GM06990 (cell line): ENCODE measurements at regions not wholly inside any gene's neighbourhood (a gene's known extent, or its start where the extent isn't known, plus 50 kb on each side); places are given as distances from the start of the nearest gene placed in this dataset.

Experiments used
- DNase-seq: peaks from one replicate; pipeline ENCODE4 v3.0.0-alpha.2; 2011; ENCODE audit not compliant: insufficient read length; ENCODE audit errors: extremely low read depth
- H3K27me3 ChIP-seq: replicated peaks from 2 replicates; pipeline ENCODE4 v1.6.0; 2011; ENCODE audit warnings: low read length; ENCODE audit not compliant: control insufficient read depth, insufficient read depth
- H3K36me3 ChIP-seq: 2 replicates; pipeline ENCODE4 v1.5.1; 2011; ENCODE audit warnings: low read length; ENCODE audit not compliant: control insufficient read depth, insufficient read depth
- H3K4me3 ChIP-seq: replicated peaks from 2 replicates; pipeline ENCODE4 v1.5.1; 2011; ENCODE audit warnings: low read depth, mild to moderate bottlenecking, control low read depth, low read length
- CTCF ChIP-seq: IDR thresholded peaks from 2 replicates; pipeline ENCODE4 v1.5.1; 2011; ENCODE audit warnings: low read length, control low read depth, mild to moderate bottlenecking, inconsistent platforms; ENCODE audit not compliant: insufficient read depth, poor library complexity, severe bottlenecking

DNA sequence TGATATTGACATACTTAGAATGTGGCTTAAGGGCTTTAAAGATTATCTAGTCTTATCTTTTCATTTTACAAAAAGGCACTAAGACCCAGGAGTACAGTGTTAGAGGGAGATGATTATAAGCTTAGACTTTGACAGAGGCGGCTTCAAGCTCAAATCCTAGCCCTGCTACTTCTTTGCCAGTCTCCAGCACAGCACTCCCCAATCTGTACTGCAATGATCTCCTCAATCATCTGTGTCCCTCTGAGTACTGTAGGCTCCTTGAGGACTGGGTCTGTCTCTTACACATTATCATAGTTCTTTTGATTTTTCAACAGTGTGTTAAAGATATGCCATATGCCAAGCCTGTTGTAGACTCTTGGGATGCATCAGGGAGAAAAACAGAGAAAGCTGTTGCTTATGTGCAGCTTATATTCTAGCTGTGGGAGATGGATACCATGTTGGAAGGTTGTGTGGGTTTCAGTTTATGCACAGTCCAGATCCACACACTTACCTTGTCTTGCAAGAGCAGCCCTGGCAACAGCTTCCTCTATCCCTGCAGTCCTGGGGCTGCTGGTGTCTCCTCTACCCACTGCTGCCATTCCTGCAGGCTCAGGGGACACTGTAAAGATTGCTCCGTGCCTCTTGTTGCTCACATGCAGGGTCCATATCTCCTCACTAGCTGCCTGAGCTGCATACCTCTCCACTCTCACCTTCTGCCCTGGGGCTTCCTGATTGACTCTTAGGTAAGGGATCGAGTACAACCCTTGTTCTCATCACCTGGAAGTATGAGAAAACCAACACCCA lies 103.9 kb upstream of the TSPAN2 start:
- Histone ChIP-seq H3K4me3 (no peak overlapping the region), H3K27me3 (peaks cover 3% of the 10 kb centered on the region), H3K36me3 (no peaks in the 10 kb centered on the region)
- TF ChIP-seq CTCF: no peak
- no peak for DNase-seq

GRCh38 chr1:115192200-115192767 lies 103.0 kb upstream of the TSPAN2 start:
- no peak for DNase-seq
- H3K27me3 ChIP-seq: peaks cover 3% of the 10 kb centered on the region
- H3K36me3 ChIP-seq: no peaks in the 10 kb centered on the region
- no peak for TF ChIP-seq CTCF
- no peak overlapping the region for H3K4me3 ChIP-seq

DNA sequence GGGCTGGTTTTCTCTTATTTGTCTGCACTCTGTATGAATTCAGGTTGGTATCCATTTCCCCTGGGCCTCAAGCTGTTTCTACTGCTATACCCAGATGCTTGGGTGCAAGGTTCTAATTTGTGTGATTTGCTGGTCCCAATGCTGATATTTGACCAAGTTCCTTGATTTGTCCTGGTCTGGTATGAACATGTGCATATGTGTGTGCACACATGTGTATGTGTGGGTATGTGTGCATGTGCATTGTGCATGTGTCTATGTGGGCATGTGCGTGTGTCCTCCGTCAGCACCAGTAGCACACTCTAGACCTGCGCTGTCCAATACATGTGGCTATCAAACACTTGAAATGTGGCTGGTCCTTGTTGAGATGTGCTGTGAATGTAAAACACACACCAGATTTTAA lies 102.4 kb upstream of the TSPAN2 start:
- Histone ChIP-seq H3K27me3 (peaks cover 3% of the 10 kb centered on the region), H3K4me3 (no peak overlapping the region), H3K36me3 (no peaks in the 10 kb centered on the region)
- no peak for DNase-seq
- no peak for TF ChIP-seq CTCF

- H3K4me3 ChIP-seq: no peak overlapping the region
- no peak for DNase-seq
- peaks cover 3% of the 10 kb centered on the region for H3K27me3 ChIP-seq
- TF ChIP-seq CTCF: no peak
- no peaks in the 10 kb centered on the region for H3K36me3 ChIP-seq
Observed at GRCh38 chr1:115190540-115191170, 101.4 kb upstream of the TSPAN2 start.

- no peak for DNase-seq
- Histone ChIP-seq H3K4me3 (no peak overlapping the region), H3K36me3 (no peaks in the 10 kb centered on the region), H3K27me3 (peaks cover 3% of the 10 kb centered on the region)
- TF ChIP-seq CTCF: no peak
Observed at GRCh38 chr1:115189814-115190539, 100.7 kb upstream of the TSPAN2 start.
